Osteoblast (primary cell): ENCODE measurements at regions not wholly inside any gene's neighbourhood (a gene's known extent, or its start where the extent isn't known, plus 50 kb on each side); places are given as distances from the start of the nearest gene placed in this dataset.

ENCODE experiments used
- DNase-seq: peaks from one replicate; pipeline ENCODE4 v3.0.0; 2011; ENCODE audit warnings: low spot score, mixed read lengths; ENCODE audit not compliant: insufficient read length; ENCODE audit errors: missing footprints
- H2AFZ ChIP-seq: 2 replicates; pipeline ENCODE4 v1.6.0; 2011; ENCODE audit warnings: mild to moderate bottlenecking, low read length
- H3K27ac ChIP-seq: 2 replicates; pipeline ENCODE4 v1.5.1; 2011; ENCODE audit warnings: mild to moderate bottlenecking, low read depth, low read length, moderate library complexity
- H3K27me3 ChIP-seq: 2 replicates; pipeline ENCODE4 v1.6.0; 2012; ENCODE audit warnings: mild to moderate bottlenecking, control low read depth, inconsistent platforms, low read length, moderate library complexity; ENCODE audit not compliant: insufficient read depth
- H3K36me3 ChIP-seq: 2 replicates; pipeline ENCODE4 v1.5.1; 2011; ENCODE audit warnings: mild to moderate bottlenecking, low read length, control low read depth, moderate library complexity; ENCODE audit not compliant: insufficient read depth
- H3K4me1 ChIP-seq: 2 replicates; pipeline ENCODE4 v1.5.1; 2011; ENCODE audit warnings: mild to moderate bottlenecking, low read length, control low read depth, moderate library complexity; ENCODE audit not compliant: insufficient read depth
- H3K4me2 ChIP-seq: 2 replicates; pipeline ENCODE4 v1.6.0; 2011; ENCODE audit warnings: mild to moderate bottlenecking, low read length; ENCODE audit not compliant: insufficient read depth
- H3K4me3 ChIP-seq: fragments of 200-600 bp; sonication (generic); 3 replicates; pipeline ENCODE4 v1.5.1; 2012; ENCODE audit warnings: mild to moderate bottlenecking, low read length, inconsistent platforms; ENCODE audit not compliant: insufficient read depth
- H3K79me2 ChIP-seq: 2 replicates; pipeline ENCODE4 v1.6.0; 2012; ENCODE audit warnings: mild to moderate bottlenecking, low read length, control low read depth, inconsistent platforms; ENCODE audit not compliant: insufficient read depth
- H3K9me3 ChIP-seq: 2 replicates; pipeline ENCODE4 v1.5.1; 2011; ENCODE audit warnings: low read depth, low read length, control low read depth
- H4K20me1 ChIP-seq: 2 replicates; pipeline ENCODE4 v1.6.0; 2012; ENCODE audit warnings: mild to moderate bottlenecking, low read length, control low read depth; ENCODE audit not compliant: insufficient read depth
- CTCF ChIP-seq: IDR thresholded peaks from 2 replicates; pipeline ENCODE4 v1.5.1; 2011; ENCODE audit warnings: mild to moderate bottlenecking, low read depth, low read length, moderate library complexity; ENCODE audit errors: extremely low read depth

GRCh38 chr4:23327120-23327519 lies 562.7 kb downstream of the PPARGC1A start:
- no peaks in the 10 kb centered on the region for H3K79me2 ChIP-seq
- H4K20me1 ChIP-seq = no peaks in the 10 kb centered on the region
- no peak overlapping the region for H3K4me2 ChIP-seq
- no peaks in the 10 kb centered on the region for H3K9me3 ChIP-seq
- no peaks in the 10 kb centered on the region for H3K36me3 ChIP-seq
- no peak overlapping the region for H3K27ac ChIP-seq
- DNase-seq = no peak
- no peak overlapping the region for H2AFZ ChIP-seq
- no peaks in the 10 kb centered on the region for H3K27me3 ChIP-seq
- H3K4me1 ChIP-seq = no peaks in the 10 kb centered on the region
- TF ChIP-seq CTCF = no peak
- no peak overlapping the region for H3K4me3 ChIP-seq

- no peak for TF ChIP-seq CTCF
- Histone ChIP-seq H3K4me2 (no peak overlapping the region), H3K9me3 (no peaks in the 10 kb centered on the region), H3K27ac (no peak overlapping the region), H3K36me3 (no peaks in the 10 kb centered on the region), H3K4me1 (no peaks in the 10 kb centered on the region), H3K27me3 (no peaks in the 10 kb centered on the region), H4K20me1 (no peaks in the 10 kb centered on the region), H3K79me2 (no peaks in the 10 kb centered on the region), H2AFZ (no peak overlapping the region), H3K4me3 (no peak overlapping the region)
- no peak for DNase-seq
Measured at GRCh38 chr4:23324021-23324690, 565.7 kb downstream of the PPARGC1A start.

- H3K4me1 ChIP-seq = no peaks in the 10 kb centered on the region
- no peak for TF ChIP-seq CTCF
- H3K36me3 ChIP-seq = no peaks in the 10 kb centered on the region
- no peak for DNase-seq
- H4K20me1 ChIP-seq = no peaks in the 10 kb centered on the region
- H3K9me3 ChIP-seq = no peaks in the 10 kb centered on the region
- H3K27me3 ChIP-seq = no peaks in the 10 kb centered on the region
- no peak overlapping the region for H3K27ac ChIP-seq
- H2AFZ ChIP-seq = no peak overlapping the region
- no peak overlapping the region for H3K4me2 ChIP-seq
- no peak overlapping the region for H3K4me3 ChIP-seq
- H3K79me2 ChIP-seq = no peaks in the 10 kb centered on the region
Measured at GRCh38 chr4:23323436-23323835, 566.4 kb downstream of the PPARGC1A start.

- no peaks in the 10 kb centered on the region for H3K79me2 ChIP-seq
- H3K4me2 ChIP-seq = no peak overlapping the region
- H2AFZ ChIP-seq = no peak overlapping the region
- no peaks in the 10 kb centered on the region for H3K27me3 ChIP-seq
- no peak for DNase-seq
- no peak for TF ChIP-seq CTCF
- no peak overlapping the region for H3K4me3 ChIP-seq
- no peaks in the 10 kb centered on the region for H3K4me1 ChIP-seq
- no peaks in the 10 kb centered on the region for H4K20me1 ChIP-seq
- H3K27ac ChIP-seq = no peak overlapping the region
- no peaks in the 10 kb centered on the region for H3K36me3 ChIP-seq
- H3K9me3 ChIP-seq = no peaks in the 10 kb centered on the region
Measured at GRCh38 chr4:23322732-23323131, 567.1 kb downstream of the PPARGC1A start.
